Mesenchymal stem cell (in vitro differentiated cells and primary cell): ENCODE measurements at regions not wholly inside any gene's neighbourhood (a gene's known extent, or its start where the extent isn't known, plus 50 kb on each side); places are given as distances from the start of the nearest gene placed in this dataset.
"Not testable (repeated sequence)": the region's sequence is repeated elsewhere in the genome, so short reads cannot be mapped to it uniquely, and the experiment has no call there.

ENCODE experiments used
- DNase-seq: peaks from one replicate; pipeline ENCODE4 v3.0.0-alpha.2; 2013
- H2AFZ ChIP-seq: one replicate; pipeline ENCODE4 v1.6.1; 2013; ENCODE audit warnings: low read depth, mild to moderate bottlenecking, control low read depth, inconsistent platforms, low read length, moderate library complexity
- H2AK5ac ChIP-seq: 2 replicates; pipeline ENCODE4 v1.6.1; 2013; ENCODE audit warnings: low read length, moderate library complexity, mild to moderate bottlenecking, inconsistent platforms; ENCODE audit not compliant: severe bottlenecking
- H2BK120ac ChIP-seq: one replicate; pipeline ENCODE4 v1.6.1; 2013; ENCODE audit warnings: low read depth, mild to moderate bottlenecking, inconsistent platforms, low read length, moderate library complexity
- H2BK12ac ChIP-seq, 2 experiments: one replicate each; pipeline ENCODE4 v1.6.1; 2013; ENCODE audit warnings: inconsistent platforms in 2 of 2, low read length in 2 of 2, mild to moderate bottlenecking in 2 of 2, moderate library complexity in 2 of 2, control low read depth in 1 of 2
- H2BK15ac ChIP-seq: one replicate; pipeline ENCODE4 v1.6.1; 2013; ENCODE audit warnings: mild to moderate bottlenecking, low read depth, inconsistent platforms; ENCODE audit not compliant: poor library complexity, severe bottlenecking
- H2BK5ac ChIP-seq: 2 replicates; pipeline ENCODE4 v1.6.1; 2013; ENCODE audit warnings: low read depth, mild to moderate bottlenecking, low read length, control low read depth, inconsistent platforms; ENCODE audit not compliant: poor library complexity, severe bottlenecking
- H3K14ac ChIP-seq, 2 experiments: one replicate each; pipeline ENCODE4 v1.6.1; 2013; ENCODE audit warnings: inconsistent platforms in 2 of 2, low read length in 2 of 2, control low read depth in 1 of 2, mild to moderate bottlenecking in 1 of 2, moderate library complexity in 1 of 2
- H3K18ac ChIP-seq, 2 experiments: one replicate each; pipeline ENCODE4 v1.6.1; 2013; ENCODE audit warnings: inconsistent platforms in 2 of 2, low read length in 2 of 2, control low read depth in 1 of 2, low read depth in 1 of 2, mild to moderate bottlenecking in 1 of 2
- H3K23ac ChIP-seq, 2 experiments: one replicate each; pipeline ENCODE4 v1.6.1; 2013; ENCODE audit warnings: inconsistent platforms in 2 of 2, low read length in 2 of 2, mild to moderate bottlenecking in 2 of 2, moderate library complexity in 2 of 2, control low read depth in 1 of 2
- H3K27ac ChIP-seq: 2 replicates; pipeline ENCODE4 v1.5.1; 2013; ENCODE audit warnings: mild to moderate bottlenecking, moderate library complexity, low read length, control low read depth, inconsistent platforms; ENCODE audit not compliant: poor library complexity, severe bottlenecking
- H3K27me3 ChIP-seq, 2 experiments: 2 replicates each; pipeline versions ENCODE4 v1.6.1 to v1.7.0; 2013; ENCODE audit warnings: low read length in 2 of 2, mild to moderate bottlenecking in 2 of 2, moderate library complexity in 2 of 2, control low read depth in 1 of 2, inconsistent platforms in 1 of 2; ENCODE audit not compliant: control insufficient read depth in 1 of 2, insufficient read depth in 1 of 2
- H3K36me3 ChIP-seq, 2 experiments: 2 replicates each; pipeline versions ENCODE4 v1.6.1 to v1.7.0; 2013; ENCODE audit warnings: low read length in 2 of 2, control low read depth in 1 of 2, inconsistent platforms in 1 of 2, low read depth in 1 of 2, mild to moderate bottlenecking in 1 of 2; ENCODE audit not compliant: insufficient read depth in 2 of 2, control insufficient read depth in 1 of 2
- H3K4ac ChIP-seq, 2 experiments: one replicate each; pipeline ENCODE4 v1.6.1; 2013; ENCODE audit warnings: inconsistent platforms in 2 of 2, low read length in 2 of 2, mild to moderate bottlenecking in 2 of 2, moderate library complexity in 2 of 2, control low read depth in 1 of 2, low read depth in 1 of 2
- H3K4me1 ChIP-seq: 2 replicates; pipeline ENCODE4 v1.6.1; 2013; ENCODE audit warnings: low read depth, low read length, control low read depth; ENCODE audit not compliant: control insufficient read depth, insufficient read depth
- H3K4me2 ChIP-seq: 2 replicates; pipeline ENCODE4 v1.6.1; 2013; ENCODE audit warnings: low read length, mild to moderate bottlenecking, inconsistent platforms; ENCODE audit not compliant: poor library complexity, severe bottlenecking
- H3K4me3 ChIP-seq, 2 experiments: 2 replicates each; pipeline versions ENCODE4 v1.5.1 to v1.7.0; 2013; ENCODE audit warnings: low read length in 2 of 2, mild to moderate bottlenecking in 2 of 2, control low read depth in 1 of 2, low read depth in 1 of 2; ENCODE audit not compliant: insufficient read depth in 1 of 2
- H3K79me1 ChIP-seq: replicated peaks from 2 replicates; pipeline ENCODE4 v1.6.1; 2013; ENCODE audit warnings: mild to moderate bottlenecking, control low read depth, low read length, inconsistent platforms; ENCODE audit not compliant: poor library complexity, severe bottlenecking
- H3K9ac ChIP-seq: 2 replicates; pipeline ENCODE4 v1.7.0; 2013; ENCODE audit warnings: mild to moderate bottlenecking, low read length, moderate library complexity
- H3K9me3 ChIP-seq: 2 replicates; pipeline ENCODE4 v1.7.0; 2013; ENCODE audit warnings: mild to moderate bottlenecking, low read length; ENCODE audit not compliant: control insufficient read depth
- H4K8ac ChIP-seq: one replicate; pipeline ENCODE4 v1.6.1; 2013; ENCODE audit warnings: inconsistent platforms, mild to moderate bottlenecking, low read length, moderate library complexity
- H4K91ac ChIP-seq: one replicate; pipeline ENCODE4 v1.6.1; 2013; ENCODE audit warnings: mild to moderate bottlenecking, low read length, inconsistent platforms
- WGBS: methylation state at CpG from one replicate; pipeline ENCODE4 v1.1.7; 2013; ENCODE audit warnings: mixed read lengths; 5-methylcytosine and 5-hydroxymethylcytosine counted together

DNA sequence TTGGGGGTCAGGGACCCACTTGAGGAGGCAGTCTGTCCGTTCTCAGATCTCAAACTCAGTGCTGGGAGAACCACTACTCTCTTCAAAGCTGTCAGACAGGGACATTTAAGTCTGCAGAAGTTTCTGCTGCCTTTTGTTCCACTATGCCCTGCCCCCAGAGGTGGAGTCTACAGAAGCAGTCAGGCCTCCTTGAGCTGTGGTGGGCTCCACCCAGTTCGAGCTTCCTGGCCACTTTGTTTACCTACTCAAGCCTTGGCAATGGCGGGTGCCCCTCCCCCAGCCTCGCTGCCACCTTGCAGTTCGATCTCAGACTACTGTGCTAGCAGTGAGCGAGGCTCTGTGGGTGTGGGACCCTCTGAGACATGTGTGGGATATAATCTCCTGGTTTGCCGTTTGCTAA, 122.7 kb downstream of the GPR65 start:
- H2BK15ac ChIP-seq, H3K23ac ChIP-seq, H3K4ac ChIP-seq, H2BK5ac ChIP-seq, H3K18ac ChIP-seq, H3K14ac ChIP-seq, H3K4me1 ChIP-seq, H2BK120ac ChIP-seq, H4K91ac ChIP-seq, H3K27ac ChIP-seq, H3K4me3 ChIP-seq, H3K27me3 ChIP-seq, H2AFZ ChIP-seq, H3K9ac ChIP-seq, H3K9me3 ChIP-seq, H3K4me2 ChIP-seq, H3K36me3 ChIP-seq, H2AK5ac ChIP-seq, H4K8ac ChIP-seq, H3K79me1 ChIP-seq, H2BK12ac ChIP-seq, DNase-seq: not testable (repeated sequence)
- WGBS, result 81% methylated on average over 7 of the region's 7 CpGs

DNA sequence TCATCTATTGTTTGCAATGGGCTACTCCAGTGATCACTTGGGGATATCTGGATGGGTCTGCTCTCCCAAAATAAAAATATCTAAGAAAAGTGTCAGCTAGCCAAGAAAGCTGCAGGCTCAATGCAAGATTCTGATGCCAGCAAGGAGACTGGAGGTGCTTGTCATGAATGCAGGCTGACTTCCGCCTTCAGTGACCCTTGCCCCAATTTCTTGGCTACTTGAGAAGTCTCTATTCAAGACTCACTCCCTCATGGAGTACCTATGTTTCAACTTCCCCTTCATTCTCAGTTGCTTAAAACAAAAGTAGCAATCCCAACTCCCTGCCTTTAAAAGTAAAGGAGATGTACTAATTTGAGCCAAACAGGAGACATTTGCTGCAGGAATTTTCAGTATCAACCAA, 123.9 kb downstream of the GPR65 start:
- Histone ChIP-seq H3K4me2 (no peak overlapping the region), H2BK15ac (no peak overlapping the region), H3K27ac (no peak overlapping the region), H3K14ac (no peak overlapping the region), H3K9me3 (peaks cover 13% of the 10 kb centered on the region), H2BK5ac (no peak overlapping the region), H3K79me1 (no peaks in the 10 kb centered on the region), H3K4me3 (peak overlapping the region in 1 of 2 experiments; percentile 0), H2BK12ac (no peak overlapping the region), H3K4ac (no peak overlapping the region), H3K18ac (no peak overlapping the region), H3K9ac (no peak overlapping the region), H3K36me3 (no peaks in the 10 kb centered on the region), H4K8ac (no peak overlapping the region), H2AK5ac (no peak overlapping the region), H3K4me1 (no peaks in the 10 kb centered on the region), H2BK120ac (no peak overlapping the region), H2AFZ (no peak overlapping the region), H4K91ac (no peak overlapping the region), H3K27me3 (no peaks in the 10 kb centered on the region), H3K23ac (no peak overlapping the region)
- whole genome bisulfite sequencing, result 58% methylated on average over 1 of the region's 1 CpG
- DNase-seq, result no peak

DNA sequence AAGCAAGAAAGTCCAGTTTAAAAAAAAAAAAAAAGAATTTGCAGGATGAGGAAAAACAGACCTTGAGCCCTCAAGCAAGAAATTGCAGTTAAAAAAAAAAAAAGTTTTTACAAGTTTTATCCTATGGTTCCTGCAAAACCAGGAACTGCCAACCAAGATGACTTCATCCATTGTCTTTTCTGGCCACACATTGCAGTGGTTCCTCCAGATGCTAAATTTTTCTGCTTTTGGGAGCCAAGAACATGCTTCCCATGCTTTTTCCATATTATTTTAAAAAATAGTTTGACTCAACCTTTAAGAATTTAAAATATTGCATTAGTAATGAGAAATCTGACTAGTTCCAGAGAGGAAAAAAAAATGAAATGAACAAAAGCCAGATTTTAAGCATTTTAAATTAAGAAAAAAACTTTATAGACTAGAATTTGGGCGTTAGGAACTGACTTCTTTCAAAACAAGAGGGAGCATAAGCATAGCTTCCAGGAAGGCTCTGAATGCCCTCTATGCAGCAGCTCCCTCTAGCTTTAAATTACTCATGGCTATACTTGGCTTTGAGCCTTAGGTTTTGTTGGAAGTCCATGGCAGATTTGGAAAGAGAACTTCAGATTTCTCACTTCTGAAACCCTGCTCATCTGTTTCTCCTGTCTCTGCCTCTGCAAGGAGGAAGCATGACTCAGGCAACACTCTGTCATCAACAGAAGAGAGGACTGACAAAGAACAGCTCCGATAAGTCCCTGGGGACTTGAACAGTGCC, 124.5 kb downstream of the GPR65 start:
- WGBS, result no CpG with 5 or more reads among the region's 2 CpGs
- no peaks in the 10 kb centered on the region for H3K36me3 ChIP-seq

DNA sequence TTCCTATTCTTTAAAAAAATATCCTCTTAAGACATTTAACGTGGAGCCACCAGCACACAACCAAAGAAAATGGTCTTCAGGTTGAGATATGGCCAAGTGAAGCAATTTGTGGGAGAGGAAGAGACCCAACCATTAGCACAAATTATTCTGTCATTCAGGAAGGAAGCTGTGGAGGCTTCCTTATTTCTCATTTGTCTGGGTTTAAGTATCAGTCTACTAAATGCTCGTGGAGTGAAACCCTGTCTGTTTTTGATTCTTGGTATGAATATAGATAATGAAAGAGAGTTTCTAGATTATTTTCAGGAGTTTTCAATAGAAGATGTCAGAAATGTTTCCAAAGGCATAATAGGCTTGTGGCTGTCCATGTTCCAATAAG, 125.1 kb downstream of the GPR65 start:
- no peaks in the 10 kb centered on the region for H3K36me3 ChIP-seq
- no peak for DNase-seq

More for the DNA sequence above, 124.5 kb downstream of the GPR65 start:
- H2AK5ac ChIP-seq, result no peak overlapping the region
- H3K9me3 ChIP-seq, result peaks cover 13% of the 10 kb centered on the region
- no peak overlapping the region for H2AFZ ChIP-seq
- peaks cover 0 to 3% of the 10 kb centered on the region in 2 experiments for H3K27me3 ChIP-seq
- no peak overlapping the region for H3K4ac ChIP-seq
- no peak overlapping the region for H4K91ac ChIP-seq
- H3K4me1 ChIP-seq, result no peaks in the 10 kb centered on the region
- no peak overlapping the region for H2BK120ac ChIP-seq
- H3K27ac ChIP-seq, result no peak overlapping the region
- no peak overlapping the region for H2BK5ac ChIP-seq
- peak overlapping the region; percentile 25 for H3K9ac ChIP-seq
- no peak overlapping the region for H3K14ac ChIP-seq
- no peak overlapping the region for H4K8ac ChIP-seq
- no peak overlapping the region for H2BK15ac ChIP-seq
- H3K4me3 ChIP-seq, result peak overlapping the region in 1 of 2 experiments; percentile 40
- H3K4me2 ChIP-seq, result no peak overlapping the region
- no peak overlapping the region for H3K18ac ChIP-seq
- H3K79me1 ChIP-seq, result no peaks in the 10 kb centered on the region
- DNase-seq, result peak; percentile 38
- H3K23ac ChIP-seq, result no peak overlapping the region
- H2BK12ac ChIP-seq, result no peak overlapping the region

More for the DNA sequence above, 125.1 kb downstream of the GPR65 start:
- Histone ChIP-seq H3K23ac (no peak overlapping the region), H3K4me2 (no peak overlapping the region), H3K4ac (no peak overlapping the region), H4K8ac (no peak overlapping the region), H2BK12ac (no peak overlapping the region), H3K9me3 (peaks cover 13% of the 10 kb centered on the region), H2AFZ (no peak overlapping the region), H3K27ac (no peak overlapping the region), H2BK120ac (no peak overlapping the region), H3K14ac (no peak overlapping the region), H2BK15ac (no peak overlapping the region), H3K27me3 (peaks cover 0 to 3% of the 10 kb centered on the region in 2 experiments), H3K9ac (no peak overlapping the region), H4K91ac (no peak overlapping the region), H2BK5ac (no peak overlapping the region), H3K18ac (no peak overlapping the region), H3K79me1 (no peaks in the 10 kb centered on the region), H2AK5ac (no peak overlapping the region), H3K4me3 (peak overlapping the region in 1 of 2 experiments; percentile 40), H3K4me1 (no peaks in the 10 kb centered on the region)
- 11% methylated on average over 1 of the region's 2 CpGs for WGBS
